Trophoblast cell (in vitro differentiated cells and primary cell): ENCODE measurements at regions not wholly inside any gene's neighbourhood (a gene's known extent, or its start where the extent isn't known, plus 50 kb on each side); places are given as distances from the start of the nearest gene placed in this dataset.

Experiments used
- DNase-seq, 2 donors: peaks; one replicate each; pipeline ENCODE4 v3.0.0-alpha.2; 2016
- H2AFZ ChIP-seq: 2 replicates; pipeline ENCODE4 v1.6.1; 2013; ENCODE audit warnings: low read length, moderate library complexity, mild to moderate bottlenecking; ENCODE audit not compliant: insufficient read depth, poor library complexity
- H2AK5ac ChIP-seq: 2 replicates; pipeline ENCODE4 v1.6.1; 2013; ENCODE audit warnings: mild to moderate bottlenecking, low read length
- H2BK120ac ChIP-seq: 2 replicates; pipeline ENCODE4 v1.6.1; 2013; ENCODE audit warnings: low read length, mild to moderate bottlenecking, moderate library complexity; ENCODE audit not compliant: insufficient read depth, poor library complexity
- H2BK12ac ChIP-seq: 2 replicates; pipeline ENCODE4 v1.6.1; 2013; ENCODE audit warnings: mild to moderate bottlenecking, low read length, moderate library complexity
- H2BK5ac ChIP-seq: 2 replicates; pipeline ENCODE4 v1.6.1; 2013; ENCODE audit warnings: low read length, low read depth, moderate library complexity, mild to moderate bottlenecking; ENCODE audit not compliant: poor library complexity
- H3K14ac ChIP-seq: 2 replicates; pipeline ENCODE4 v1.6.1; 2013; ENCODE audit warnings: mild to moderate bottlenecking, low read length
- H3K18ac ChIP-seq: 2 replicates; pipeline ENCODE4 v1.6.1; 2013; ENCODE audit warnings: mild to moderate bottlenecking, low read length
- H3K23ac ChIP-seq: 2 replicates; pipeline ENCODE4 v1.6.1; 2013; ENCODE audit warnings: low read length
- H3K27ac ChIP-seq: 2 replicates; pipeline ENCODE4 v1.5.1; 2013; ENCODE audit warnings: low read depth, mild to moderate bottlenecking, inconsistent platforms, low read length, moderate library complexity
- H3K27me3 ChIP-seq: 2 replicates; pipeline ENCODE4 v1.6.1; 2013; ENCODE audit warnings: inconsistent platforms, mild to moderate bottlenecking, low read length, moderate library complexity; ENCODE audit not compliant: insufficient read depth
- H3K36me3 ChIP-seq, 2 experiments: 1 replicate in 1 of 2; 2 replicates in 1 of 2; pipeline ENCODE4 v1.6.1; 2013; ENCODE audit warnings: low read length in 2 of 2, mild to moderate bottlenecking in 2 of 2, moderate library complexity in 1 of 2; ENCODE audit not compliant: insufficient read depth in 2 of 2, control insufficient read depth in 1 of 2
- H3K4ac ChIP-seq: 2 replicates; pipeline ENCODE4 v1.6.1; 2013; ENCODE audit warnings: low read depth, mild to moderate bottlenecking, low read length, moderate library complexity
- H3K4me1 ChIP-seq, 2 experiments: 1 replicate in 1 of 2; 2 replicates in 1 of 2; pipeline ENCODE4 v1.6.1; 2013; ENCODE audit warnings: low read length in 2 of 2, mild to moderate bottlenecking in 2 of 2, moderate library complexity in 1 of 2; ENCODE audit not compliant: insufficient read depth in 2 of 2, control insufficient read depth in 1 of 2
- H3K4me2 ChIP-seq: 2 replicates; pipeline ENCODE4 v1.6.1; 2013; ENCODE audit warnings: inconsistent platforms, mild to moderate bottlenecking, low read length, moderate library complexity
- H3K4me3 ChIP-seq: 2 replicates; pipeline ENCODE4 v1.5.1; 2013; ENCODE audit warnings: mild to moderate bottlenecking, low read depth, low read length, inconsistent platforms
- H3K79me1 ChIP-seq: one replicate; pipeline ENCODE4 v1.6.1; 2013; ENCODE audit warnings: low read length
- H3K79me2 ChIP-seq: 2 replicates; pipeline ENCODE4 v1.6.1; 2013; ENCODE audit warnings: low read length, mild to moderate bottlenecking; ENCODE audit not compliant: control insufficient read depth, insufficient read depth, poor library complexity
- H3K9ac ChIP-seq: 2 replicates; pipeline ENCODE4 v1.6.1; 2013; ENCODE audit warnings: mild to moderate bottlenecking, low read length
- H3K9me3 ChIP-seq: 2 replicates; pipeline ENCODE4 v1.6.1; 2013; ENCODE audit warnings: low read depth, mild to moderate bottlenecking, control low read depth, inconsistent platforms, low read length; ENCODE audit not compliant: insufficient read depth
- H4K12ac ChIP-seq: 2 replicates; pipeline ENCODE4 v1.6.1; 2013; ENCODE audit warnings: low read depth, mild to moderate bottlenecking, low read length, moderate library complexity
- H4K8ac ChIP-seq: 2 replicates; pipeline ENCODE4 v1.6.1; 2013; ENCODE audit warnings: low read depth, mild to moderate bottlenecking, low read length, moderate library complexity
- H4K91ac ChIP-seq: one replicate; pipeline ENCODE4 v1.6.1; 2013; ENCODE audit warnings: low read depth, mild to moderate bottlenecking, low read length, moderate library complexity
- WGBS: extraction: QIAGEN DNeasy Blood & Tissue Kit; methylation state at CpG from one replicate; pipeline ENCODE4 v1.1.7; 2013; ENCODE audit warnings: missing lambda C conversion rate; ENCODE audit not compliant: insufficient read length, insufficient coverage; ENCODE audit errors: extremely low coverage; 5-methylcytosine and 5-hydroxymethylcytosine counted together

GRCh38 chr17:36829676-36830075 is 107.6 kb upstream of the LHX1 start:
- H3K27ac ChIP-seq, result no peak overlapping the region
- H3K4me3 ChIP-seq, result no peak overlapping the region
- H4K8ac ChIP-seq, result no peak overlapping the region
- no peak overlapping the region for H4K12ac ChIP-seq
- no peak overlapping the region for H4K91ac ChIP-seq
- no peak overlapping the region for H3K23ac ChIP-seq
- no peak overlapping the region for H2BK12ac ChIP-seq
- no peak overlapping the region for H2AFZ ChIP-seq
- no peak for DNase-seq
- H3K27me3 ChIP-seq, result no peaks in the 10 kb centered on the region
- no peaks in the 10 kb centered on the region for H3K36me3 ChIP-seq
- no peak overlapping the region for H2BK120ac ChIP-seq
- H3K4me1 ChIP-seq, result no peaks in the 10 kb centered on the region
- no peak overlapping the region for H3K18ac ChIP-seq
- H3K79me2 ChIP-seq, result no peaks in the 10 kb centered on the region
- H3K9ac ChIP-seq, result no peak overlapping the region
- H3K9me3 ChIP-seq, result peaks cover 3% of the 10 kb centered on the region
- no peaks in the 10 kb centered on the region for H3K79me1 ChIP-seq
- no peak overlapping the region for H2AK5ac ChIP-seq
- H2BK5ac ChIP-seq, result no peak overlapping the region
- H3K4me2 ChIP-seq, result no peak overlapping the region
- no peak overlapping the region for H3K14ac ChIP-seq
- H3K4ac ChIP-seq, result no peak overlapping the region
- WGBS, result no CpG with 5 or more reads among the region's 5 CpGs

- Histone ChIP-seq H3K79me1 (no peaks in the 10 kb centered on the region), H3K4me3 (no peak overlapping the region), H3K4me2 (no peak overlapping the region), H2AK5ac (no peak overlapping the region), H3K18ac (no peak overlapping the region), H2BK120ac (no peak overlapping the region), H3K27me3 (no peaks in the 10 kb centered on the region), H3K14ac (no peak overlapping the region), H3K4me1 (no peaks in the 10 kb centered on the region), H3K23ac (no peak overlapping the region), H3K79me2 (no peaks in the 10 kb centered on the region), H3K9ac (no peak overlapping the region), H3K36me3 (no peaks in the 10 kb centered on the region), H2BK5ac (no peak overlapping the region), H4K12ac (no peak overlapping the region), H3K27ac (no peak overlapping the region), H3K4ac (no peak overlapping the region), H4K91ac (no peak overlapping the region), H4K8ac (no peak overlapping the region), H2AFZ (no peak overlapping the region), H2BK12ac (no peak overlapping the region), H3K9me3 (peaks cover 5% of the 10 kb centered on the region)
- WGBS, result no CpG with 5 or more reads among the region's 1 CpG
- no peak for DNase-seq
Measured at GRCh38 chr17:36833279-36833678, 104.0 kb upstream of the LHX1 start.

- Histone ChIP-seq H3K9me3 (peaks cover 5% of the 10 kb centered on the region), H3K9ac (no peak overlapping the region)
Measured at GRCh38 chr17:36835036-36835435, 102.2 kb upstream of the LHX1 start.

GRCh38 chr17:36837195-36837938 is 99.9 kb upstream of the LHX1 start:
- H3K36me3 ChIP-seq, result no peaks in the 10 kb centered on the region
- H3K4me1 ChIP-seq, result no peaks in the 10 kb centered on the region
- no peak overlapping the region for H2BK5ac ChIP-seq
- H3K79me2 ChIP-seq, result no peaks in the 10 kb centered on the region
- no peak overlapping the region for H4K8ac ChIP-seq
- no peak overlapping the region for H4K91ac ChIP-seq
- H3K4me3 ChIP-seq, result no peak overlapping the region
- no peak overlapping the region for H2BK12ac ChIP-seq
- no peak overlapping the region for H3K18ac ChIP-seq
- H2AFZ ChIP-seq, result no peak overlapping the region
- H3K4ac ChIP-seq, result no peak overlapping the region
- peaks cover 5% of the 10 kb centered on the region for H3K9me3 ChIP-seq
- no peak for DNase-seq
- no peak overlapping the region for H4K12ac ChIP-seq
- no peak overlapping the region for H3K23ac ChIP-seq
- no CpG with 5 or more reads among the region's 14 CpGs for WGBS
- H3K9ac ChIP-seq, result no peak overlapping the region
- H3K14ac ChIP-seq, result no peak overlapping the region
- H3K27me3 ChIP-seq, result no peaks in the 10 kb centered on the region
- no peak overlapping the region for H2AK5ac ChIP-seq
- H3K79me1 ChIP-seq, result no peaks in the 10 kb centered on the region
- no peak overlapping the region for H3K27ac ChIP-seq
- no peak overlapping the region for H3K4me2 ChIP-seq
- H2BK120ac ChIP-seq, result no peak overlapping the region

More at GRCh38 chr17:36835036-36835435, 102.2 kb upstream of the LHX1 start:
- no peak overlapping the region for H3K4me2 ChIP-seq
- no peaks in the 10 kb centered on the region for H3K4me1 ChIP-seq
- WGBS, result no CpG with 5 or more reads among the region's 4 CpGs
- no peak overlapping the region for H3K23ac ChIP-seq
- no peak overlapping the region for H3K18ac ChIP-seq
- H4K12ac ChIP-seq, result no peak overlapping the region
- H3K79me1 ChIP-seq, result no peaks in the 10 kb centered on the region
- no peaks in the 10 kb centered on the region for H3K36me3 ChIP-seq
- no peak overlapping the region for H2BK120ac ChIP-seq
- H4K91ac ChIP-seq, result no peak overlapping the region
- no peak overlapping the region for H4K8ac ChIP-seq
- no peak overlapping the region for H2AK5ac ChIP-seq
- H3K79me2 ChIP-seq, result no peaks in the 10 kb centered on the region
- H2AFZ ChIP-seq, result no peak overlapping the region
- no peak overlapping the region for H3K27ac ChIP-seq
- no peak overlapping the region for H3K4ac ChIP-seq
- DNase-seq, result no peak
- H3K14ac ChIP-seq, result no peak overlapping the region
- no peak overlapping the region for H3K4me3 ChIP-seq
- H2BK12ac ChIP-seq, result no peak overlapping the region
- H3K27me3 ChIP-seq, result no peaks in the 10 kb centered on the region
- H2BK5ac ChIP-seq, result no peak overlapping the region
